Renal cortex interstitium (tissue), 11 donors: ENCODE measurements at regions not wholly inside any gene's neighbourhood (a gene's known extent, or its start where the extent isn't known, plus 50 kb on each side); places are given as distances from the start of the nearest gene placed in this dataset.
"Not testable (repeated sequence)": the region's sequence is repeated elsewhere in the genome, so short reads cannot be mapped to it uniquely, and the experiment has no call there.

Experiments
- DNase-seq, 11 donors: peaks; one replicate each; pipeline ENCODE4 v3.0.0-alpha.2; 2013; ENCODE audit warnings: low read depth in 9 of 11, low spot score in 4 of 11; ENCODE audit errors: extremely low read depth in 1 of 11

DNA sequence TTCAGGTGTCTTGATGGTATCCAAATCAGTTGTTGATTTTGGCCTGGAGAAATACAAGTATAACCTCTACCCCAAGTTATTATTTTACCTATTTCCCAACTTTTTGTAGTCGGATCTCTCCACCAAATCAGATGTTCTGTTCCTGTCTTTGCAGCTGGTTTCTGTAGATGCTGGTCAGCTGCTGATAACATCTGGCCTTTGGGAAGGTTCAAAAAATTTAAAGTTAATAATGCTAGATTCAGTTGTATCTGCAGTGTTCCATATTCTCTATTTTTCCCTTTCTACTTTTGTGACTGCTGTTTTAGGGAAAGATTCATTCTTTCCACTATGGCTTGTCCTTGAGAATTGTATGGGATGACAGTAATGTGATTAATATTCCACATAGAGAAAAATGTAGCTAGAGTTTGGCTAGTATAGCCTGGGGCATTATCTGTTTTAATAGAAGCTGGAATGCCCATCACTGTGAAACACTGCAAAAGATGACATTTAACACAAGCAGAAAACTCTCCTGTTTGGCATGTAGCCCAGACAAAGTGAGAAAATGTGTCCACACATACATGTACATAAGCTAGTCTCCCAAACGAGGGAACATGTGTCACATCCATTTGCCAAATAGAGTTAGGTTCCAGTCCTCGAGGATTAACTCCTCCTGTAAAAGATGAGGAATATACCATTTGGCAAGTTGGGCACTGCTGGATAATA lies 99.2 kb downstream of the ZNF100 start:
- DNase-seq = not testable (repeated sequence)

DNA sequence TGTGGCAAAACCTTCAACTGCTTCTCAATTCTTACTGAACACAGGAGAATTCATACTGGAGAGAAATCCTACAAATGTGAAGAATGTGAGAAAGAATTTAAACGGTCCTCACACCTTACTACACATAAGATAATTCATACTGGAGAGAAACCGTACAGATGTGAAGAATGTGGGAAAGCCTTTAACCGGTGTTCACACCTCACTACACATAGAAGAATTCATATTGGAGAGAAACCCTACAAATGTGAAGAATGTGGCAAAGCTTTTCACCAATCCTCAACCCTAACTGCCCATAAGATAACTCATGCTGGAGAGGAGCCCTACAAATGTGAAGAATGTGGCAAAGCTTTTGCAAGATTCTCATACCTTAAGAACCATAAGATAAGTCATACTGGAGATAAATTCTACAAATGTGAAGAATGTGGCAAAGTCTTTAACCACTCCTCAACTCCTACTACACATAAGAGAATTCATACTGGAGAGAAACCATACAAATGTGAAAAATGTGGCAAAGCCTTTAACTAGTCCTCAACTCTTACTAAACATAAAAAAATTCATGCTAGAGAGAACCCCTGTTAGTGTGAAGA lies 111.7 kb downstream of the ZNF100 start:
- DNase-seq = no peak

- not testable (repeated sequence) for DNase-seq
Measured at GRCh38 chr19:21651478-21651877, 115.9 kb downstream of the ZNF100 start.

GRCh38 chr19:21638776-21639175 lies 128.6 kb downstream of the ZNF100 start:
- no peak for DNase-seq

- DNase-seq = no peak
Measured at GRCh38 chr19:21626924-21627697, 121.7 kb downstream of the ZNF429 start.

- DNase-seq = no peak
Measured at GRCh38 chr19:21626091-21626490, 120.7 kb downstream of the ZNF429 start.

GRCh38 chr19:21622920-21623319 lies 117.5 kb downstream of the ZNF429 start:
- DNase-seq = no peak

GRCh38 chr19:21621671-21622070 lies 116.3 kb downstream of the ZNF429 start:
- DNase-seq = no peak

DNA sequence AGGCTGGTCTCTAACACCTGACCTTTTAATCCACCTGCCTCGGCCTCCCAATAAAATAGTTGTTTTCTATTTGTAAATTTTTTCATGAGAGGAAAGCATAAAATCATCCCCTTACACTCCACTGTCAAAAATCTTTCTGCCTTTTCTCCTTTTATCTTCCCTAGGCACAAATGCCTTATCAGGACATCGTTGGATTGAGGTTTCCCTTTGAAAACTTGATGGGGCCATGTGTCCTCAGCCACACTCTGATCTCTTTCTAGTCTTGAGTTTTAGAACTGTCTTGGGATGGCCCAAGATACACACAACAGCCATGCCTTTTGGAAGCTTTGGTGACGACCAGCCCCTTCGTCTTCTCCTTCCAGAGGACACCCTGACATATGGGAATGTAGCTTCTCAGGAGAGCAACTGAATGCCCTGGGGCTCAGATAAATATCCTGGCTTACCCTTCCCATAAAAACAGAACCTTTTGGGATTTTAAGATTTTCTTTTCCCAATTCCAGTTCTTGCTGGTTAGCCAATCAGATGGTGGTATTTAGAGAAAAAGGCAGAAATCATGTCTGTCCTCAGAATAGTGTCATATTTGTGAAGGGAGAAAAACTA lies 112.4 kb downstream of the ZNF429 start:
- DNase-seq = no peak

DNA sequence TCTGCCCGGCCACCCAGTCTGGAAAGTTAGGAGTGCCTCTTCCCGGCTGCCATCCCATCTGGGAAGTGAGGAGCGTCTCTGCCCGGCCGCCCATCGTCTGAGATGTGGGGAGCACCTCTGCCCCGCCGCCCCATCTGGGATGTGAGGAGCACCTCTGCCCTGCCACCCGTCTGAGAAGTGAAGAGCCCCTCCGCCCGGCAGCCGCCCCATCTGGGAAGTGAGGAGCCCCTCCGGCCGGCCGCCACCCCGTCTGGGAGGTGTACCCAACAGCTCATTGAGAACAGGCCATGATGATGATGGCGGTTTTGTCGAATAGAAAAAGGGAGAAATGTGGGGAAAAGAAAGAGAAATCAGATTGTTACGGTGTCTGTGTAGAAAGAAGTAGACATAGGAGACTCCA lies 109.4 kb downstream of the ZNF429 start:
- not testable (repeated sequence) for DNase-seq

DNA sequence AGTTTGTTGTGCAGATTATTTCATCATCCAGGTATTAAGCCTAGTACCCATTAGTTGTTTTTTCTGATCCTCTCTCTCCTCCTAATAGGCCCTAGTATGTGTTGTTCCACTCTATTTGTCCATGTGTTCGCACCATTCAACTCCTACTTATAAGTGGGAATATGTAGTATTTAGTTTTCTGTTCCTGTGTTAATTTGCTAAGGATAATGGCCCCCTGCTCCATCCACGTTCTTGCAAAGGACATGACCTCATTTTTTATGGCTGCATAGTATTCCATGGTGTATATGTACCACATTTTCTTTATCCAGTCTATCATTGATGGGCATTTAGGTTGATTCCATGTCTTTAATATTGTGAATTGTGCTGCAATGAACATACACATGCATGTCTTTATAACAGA lies 107.8 kb downstream of the ZNF429 start:
- DNase-seq = not testable (repeated sequence)

DNA sequence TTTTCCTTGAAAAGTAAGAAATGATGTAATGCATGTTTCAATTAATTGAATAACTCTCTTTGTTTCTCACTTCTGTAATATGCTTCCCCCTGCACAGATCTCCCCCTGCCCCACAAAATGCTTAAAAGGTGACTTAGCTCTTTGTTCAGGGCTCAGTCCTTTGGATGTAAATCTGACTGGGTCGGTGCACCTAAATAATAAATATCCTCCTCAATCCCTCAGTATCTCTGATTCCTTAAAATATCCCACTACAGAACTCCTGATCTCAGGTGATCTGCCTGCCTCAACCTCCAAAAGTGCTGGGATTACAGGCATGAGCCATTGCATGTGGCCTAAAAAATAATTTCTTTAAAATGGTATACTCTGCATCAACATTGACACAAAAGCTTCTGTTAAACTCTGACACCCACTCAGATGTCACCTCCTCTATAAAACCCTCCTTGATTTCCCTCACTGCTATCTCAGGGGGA lies 107.0 kb downstream of the ZNF429 start:
- no peak for DNase-seq

GRCh38 chr19:21611659-21612402 lies 106.4 kb downstream of the ZNF429 start:
- no peak for DNase-seq

GRCh38 chr19:21610787-21611186 lies 105.4 kb downstream of the ZNF429 start:
- DNase-seq = no peak

DNA sequence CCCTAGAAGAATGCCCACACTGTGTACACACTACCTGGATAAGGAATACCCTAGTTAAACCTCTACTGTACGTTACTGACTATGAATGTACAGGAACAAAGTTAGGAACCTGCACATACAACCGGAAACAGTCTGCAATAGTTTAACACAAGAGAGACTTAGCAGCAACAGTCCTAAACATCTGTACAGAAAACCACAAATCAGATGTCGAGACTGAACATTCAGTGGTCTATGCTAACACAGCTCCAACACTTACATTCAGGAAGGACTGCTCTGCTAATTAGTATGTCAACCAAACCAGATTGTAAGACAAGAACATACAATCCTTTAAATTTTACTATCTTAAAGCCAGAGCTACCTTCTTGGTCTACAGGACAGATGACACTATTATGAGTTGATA lies 104.9 kb downstream of the ZNF429 start:
- DNase-seq = no peak

- DNase-seq = no peak
Measured at GRCh38 chr19:21608571-21608970, 103.2 kb downstream of the ZNF429 start.

GRCh38 chr19:21607449-21607848 lies 102.0 kb downstream of the ZNF429 start:
- DNase-seq = no peak

DNA sequence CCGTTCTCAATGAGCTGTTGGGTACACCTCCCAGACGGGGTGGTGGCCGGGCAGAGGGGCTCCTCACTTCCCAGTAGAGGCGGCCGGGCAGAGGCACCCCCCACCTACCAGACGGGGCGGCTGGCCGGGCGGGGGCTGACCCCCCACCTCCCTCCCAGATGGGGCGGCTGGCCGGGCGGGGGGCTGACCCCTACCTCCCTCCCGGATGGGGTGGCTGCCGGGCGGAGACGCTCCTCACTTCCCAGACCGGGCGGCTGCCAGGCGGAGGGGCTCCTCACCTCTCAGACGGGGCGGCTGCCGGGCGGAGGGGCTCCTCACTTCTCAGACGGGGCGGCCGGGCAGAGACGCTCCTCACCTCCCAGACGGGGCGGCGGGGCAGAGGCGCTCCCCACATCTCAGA lies 101.6 kb downstream of the ZNF429 start:
- not testable (repeated sequence) for DNase-seq

DNA sequence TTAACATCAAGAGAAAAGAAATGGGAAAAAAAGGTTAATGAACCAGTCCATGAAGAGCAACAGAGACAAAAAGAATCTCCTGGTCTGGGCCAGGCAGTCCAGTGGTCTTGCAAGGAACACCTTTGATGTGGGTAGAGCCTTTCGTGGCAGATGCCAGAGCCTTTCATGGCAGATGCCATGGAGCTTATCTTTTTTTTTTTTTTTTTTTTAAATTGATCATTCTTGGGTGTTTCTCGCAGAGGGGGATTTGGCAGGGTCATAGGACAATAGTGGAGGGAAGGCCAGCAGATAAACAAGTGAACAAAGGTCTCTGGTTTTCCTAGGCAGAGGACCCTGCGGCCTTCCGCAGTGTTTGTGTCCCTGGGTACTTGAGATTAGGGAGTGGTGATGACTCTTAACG lies 100.9 kb downstream of the ZNF429 start:
- not testable (repeated sequence) for DNase-seq
